ENCODE measurements at regions not wholly inside any gene's neighbourhood (a gene's known extent, or its start where the extent isn't known, plus 50 kb on each side); places are given as distances from the start of the nearest gene placed in this dataset.

DNA sequence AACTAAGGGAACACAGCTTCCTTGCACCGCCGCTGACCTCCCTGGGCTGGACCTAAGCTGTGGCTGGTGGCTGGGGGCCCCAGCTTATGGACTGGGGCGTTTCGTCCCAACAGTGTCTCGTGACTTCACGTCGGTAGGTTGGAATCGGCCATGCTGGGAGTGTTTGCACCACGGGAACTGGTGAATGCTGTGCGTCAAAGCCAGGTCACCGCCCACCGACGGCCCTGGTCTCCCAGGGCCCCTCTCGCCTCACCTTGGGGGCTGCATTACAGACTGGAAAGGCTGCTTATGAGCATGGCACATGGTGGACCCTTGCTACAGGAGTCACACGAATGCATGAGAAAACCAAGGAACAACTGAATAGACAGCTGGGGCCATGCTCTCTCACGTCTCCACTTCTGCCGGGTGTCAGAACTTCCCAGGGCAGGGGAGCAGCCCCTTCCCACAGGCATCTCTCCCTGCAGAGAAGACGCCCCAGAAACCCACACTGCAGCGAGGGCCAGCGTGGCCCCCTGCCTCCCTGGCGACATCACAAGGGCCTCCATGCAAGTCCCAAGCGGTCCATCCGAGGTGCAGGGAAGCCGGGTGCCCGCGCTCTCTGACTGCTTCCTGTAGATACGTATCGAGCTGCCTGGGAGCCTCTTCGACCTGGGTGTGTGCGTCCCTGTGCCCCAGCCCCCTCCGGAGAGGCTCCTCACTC is 81.7 kb downstream of the SIK1 start (continued):
- no peak for TF ChIP-seq ZNF274 (IDR thresholded peaks at IDR 0.05; ENCODE audit: borderline replicate concordance, extremely low read depth, low read length)
- no peak for TF ChIP-seq GTF2F1 (IDR thresholded peaks at IDR 0.05; ENCODE audit: borderline replicate concordance, low read depth, low read length)
- TF ChIP-seq TAF1 (IDR thresholded peaks at IDR 0.05; ENCODE audit: low read depth, low read length) = no peak
- no peak for TF ChIP-seq YY1 (IDR thresholded peaks at IDR 0.05; ENCODE audit: low read depth, low read length)

All from H1 (cell line).